HG02970 (cell line): ENCODE measurements at regions not wholly inside any gene's neighbourhood (a gene's known extent, or its start where the extent isn't known, plus 50 kb on each side); places are given as distances from the start of the nearest gene placed in this dataset.

Experiments used
- ATAC-seq: cut with Tn5 transposase; IDR thresholded peaks from one replicate; pipeline ENCODE4 v1.9.1; 2021; ENCODE audit warnings: mild to moderate bottlenecking, moderate library complexity, moderate number of reproducible peaks; ENCODE audit not compliant: unreplicated experiment, low FRiP score

DNA sequence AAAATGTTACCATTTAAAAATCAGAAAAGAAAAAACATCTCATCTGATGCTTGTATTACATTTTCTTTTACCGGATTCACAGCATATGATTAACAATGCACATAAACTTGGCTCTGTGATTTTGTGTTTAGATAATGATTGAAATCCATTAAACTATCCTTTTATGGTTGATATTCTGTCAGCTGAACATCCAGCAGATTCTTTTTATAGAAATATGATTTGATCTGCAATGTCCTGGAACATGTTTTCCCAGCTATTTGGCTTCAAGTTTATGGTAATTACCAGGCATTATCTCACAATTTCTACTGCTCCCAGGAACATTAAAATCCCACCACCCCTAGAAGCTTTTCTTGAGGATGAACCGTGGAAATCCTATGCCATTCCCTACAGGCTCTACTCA, 205.7 kb upstream of the TET2 start:
- no peak for ATAC-seq

GRCh38 chr4:104941661-104942062, 205.0 kb upstream of the TET2 start:
- ATAC-seq, result peak; percentile 61

DNA sequence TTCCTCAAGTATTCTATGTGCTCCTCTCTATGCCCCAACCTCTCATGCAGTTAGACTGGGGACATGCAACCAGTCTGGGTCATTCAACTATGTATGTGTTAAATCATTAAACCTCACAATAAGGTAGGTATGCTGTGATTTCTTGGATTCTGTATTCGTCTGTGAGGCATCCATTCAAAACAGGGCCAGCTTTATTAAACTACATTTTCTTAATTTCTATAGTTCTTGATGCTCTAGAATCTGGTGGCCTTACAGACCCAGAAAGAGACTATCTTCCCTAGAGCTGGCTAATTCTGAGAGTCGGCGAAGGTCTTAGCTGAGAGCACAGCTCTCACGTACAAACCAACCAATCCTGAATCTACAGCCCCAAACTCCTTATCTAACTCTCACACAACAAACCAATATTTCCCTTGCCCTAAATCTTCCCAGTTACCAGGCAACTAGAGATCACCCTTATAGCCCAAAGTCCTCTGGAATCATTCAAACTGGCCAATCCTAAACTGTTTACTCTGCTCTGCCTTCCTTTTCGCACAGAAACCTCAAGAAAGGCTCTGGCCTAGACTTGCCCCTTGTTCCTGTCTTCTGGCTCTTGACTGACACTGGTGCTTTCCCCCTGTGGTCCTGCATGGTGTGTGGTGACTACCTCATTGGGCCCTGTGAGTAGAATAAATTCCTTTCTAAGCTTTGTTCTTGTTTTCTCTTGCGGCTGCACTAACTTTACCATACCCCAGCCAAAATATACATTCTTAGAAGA, 203.5 kb upstream of the TET2 start:
- ATAC-seq, result no peak

DNA sequence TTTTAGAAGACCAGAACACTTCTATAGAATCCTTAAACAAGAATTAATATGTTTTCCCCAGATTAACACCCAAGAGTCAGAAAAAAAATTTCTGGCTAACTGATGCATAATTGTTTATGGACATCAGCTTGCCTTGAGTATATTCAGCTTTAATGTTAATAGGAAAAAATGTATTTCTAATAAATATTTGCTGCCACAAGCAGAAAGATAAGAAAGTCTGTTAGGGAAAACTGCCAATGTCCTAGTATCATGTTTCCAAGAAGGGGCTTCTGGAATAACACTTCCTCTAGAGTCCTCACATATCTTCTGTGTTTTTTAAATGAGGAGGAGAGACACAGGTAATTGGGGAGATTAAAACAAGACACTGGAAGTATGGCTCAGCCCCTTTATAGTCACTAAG, 202.1 kb upstream of the TET2 start:
- no peak for ATAC-seq

DNA sequence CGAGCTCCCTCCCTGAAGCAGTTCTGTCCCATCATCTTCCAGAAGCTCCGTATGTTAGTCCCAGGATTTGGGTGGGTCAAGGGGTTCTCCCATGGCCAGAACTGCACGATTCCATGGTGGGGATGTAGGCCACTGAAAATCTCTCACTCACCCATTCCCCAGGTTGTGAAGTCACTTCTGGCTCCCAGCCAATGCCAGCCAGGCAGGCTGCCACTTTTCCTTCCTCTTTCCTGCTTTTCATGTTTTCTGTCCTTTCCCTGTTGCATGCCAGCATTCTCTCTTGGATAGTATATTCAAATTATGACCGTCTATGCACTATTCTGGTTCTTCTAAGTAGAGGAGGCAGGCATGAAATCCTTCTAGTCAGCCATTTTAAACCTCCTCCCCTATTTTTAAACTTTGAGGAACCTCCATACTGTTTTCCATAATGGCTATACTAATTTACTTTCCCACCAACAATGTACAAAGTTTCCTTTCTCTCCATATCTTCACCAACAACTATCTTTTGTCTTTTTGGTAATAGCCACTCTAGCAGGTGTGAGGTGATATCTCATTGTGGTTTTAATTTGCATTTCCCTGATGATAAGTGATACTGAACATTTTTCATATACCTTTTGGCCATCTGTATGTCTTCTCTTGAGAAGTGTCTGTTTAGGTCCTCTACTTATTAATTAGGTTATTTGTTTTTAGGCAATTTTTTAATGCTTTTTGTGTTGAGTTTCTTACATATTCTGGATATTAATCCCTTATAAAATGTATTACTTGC, 182.1 kb upstream of the TET2 start:
- ATAC-seq, result no peak

DNA sequence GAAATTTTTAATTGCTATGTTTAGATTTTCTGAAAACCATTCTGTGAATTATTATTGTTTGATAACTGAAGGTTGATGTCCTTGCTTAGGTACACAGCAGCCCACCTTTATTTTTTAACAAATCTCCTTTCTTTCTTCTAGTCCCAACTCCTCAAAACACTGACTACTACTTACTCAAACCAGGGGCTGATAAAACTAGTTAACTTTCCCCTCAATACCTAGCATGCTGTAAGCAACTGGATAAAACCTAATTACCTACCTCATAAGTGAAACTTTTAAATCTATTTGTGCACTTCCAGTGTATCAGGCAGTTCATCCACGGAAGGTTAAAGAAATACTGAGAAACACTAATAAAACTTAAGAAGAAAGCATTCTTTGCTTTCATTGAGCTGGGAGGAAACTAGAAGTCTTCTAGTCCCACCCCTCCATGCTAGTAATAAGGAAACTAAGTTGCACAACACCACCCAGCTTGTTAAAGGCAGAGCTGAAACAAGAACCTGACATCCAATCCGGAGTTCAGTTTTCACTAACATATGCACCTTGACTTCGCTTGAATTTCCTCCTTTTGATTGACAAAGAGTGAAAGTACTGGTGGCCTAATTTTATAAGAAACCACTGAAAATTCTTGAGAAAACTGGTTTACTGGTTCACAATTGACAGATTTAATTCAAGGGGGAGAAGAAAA, 180.2 kb upstream of the TET2 start:
- peak; percentile 100 for ATAC-seq

- ATAC-seq, result peak; percentile 8
Observed at GRCh38 chr4:104967034-104967401, 179.7 kb upstream of the TET2 start.

DNA sequence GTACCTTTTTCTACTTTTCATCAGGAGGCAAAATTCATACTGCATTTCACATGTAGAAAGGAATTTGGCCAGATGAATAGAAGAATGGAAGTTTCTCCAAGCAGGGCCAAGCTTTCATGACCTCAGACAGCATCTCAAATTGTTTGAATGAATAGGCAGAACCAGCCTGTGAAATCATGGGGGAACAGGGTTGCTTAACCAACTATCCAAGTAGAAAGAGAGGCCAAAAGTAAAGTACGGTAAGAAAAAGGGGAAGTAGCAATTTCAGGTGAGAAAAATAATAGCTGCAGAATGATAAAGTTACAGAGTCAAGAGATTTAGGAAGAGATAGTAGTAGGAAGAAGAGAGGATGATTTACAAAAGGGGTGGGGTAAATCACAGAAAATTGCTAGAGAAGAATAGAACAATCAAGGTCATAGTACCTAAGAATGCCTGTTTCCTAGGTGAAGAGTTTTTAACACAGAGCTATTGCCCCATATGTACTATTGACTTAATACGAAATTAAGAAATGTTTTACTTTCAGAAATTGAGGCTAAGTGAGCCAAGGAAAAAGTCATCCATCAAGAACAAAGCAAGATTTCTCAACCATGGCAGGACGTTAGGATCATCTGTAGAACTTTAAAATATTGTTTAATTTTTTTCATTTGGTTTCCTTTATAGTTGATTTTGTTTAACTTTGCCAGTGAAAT, 177.1 kb upstream of the TET2 start:
- ATAC-seq, result no peak

- no peak for ATAC-seq
Observed at GRCh38 chr4:104971462-104971861, 175.2 kb upstream of the TET2 start.

DNA sequence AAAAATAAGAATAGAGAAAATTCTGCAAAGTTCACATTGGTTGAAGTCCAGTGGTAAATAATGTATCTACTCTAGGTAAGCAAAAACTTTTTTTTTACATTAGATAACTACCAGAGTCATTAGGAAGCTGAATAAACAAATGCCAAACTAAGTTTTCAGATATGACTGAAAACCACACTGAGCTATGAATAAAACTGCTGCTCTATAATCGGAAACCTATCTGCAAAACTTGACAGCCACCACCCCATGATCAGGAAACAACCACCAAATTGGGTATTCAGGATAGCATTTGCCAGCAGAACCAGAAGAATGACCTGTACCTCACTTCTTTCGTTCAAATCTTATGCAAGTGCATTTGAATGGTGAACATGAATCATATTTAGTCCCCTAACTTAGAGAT, 173.0 kb upstream of the TET2 start:
- ATAC-seq, result no peak

DNA sequence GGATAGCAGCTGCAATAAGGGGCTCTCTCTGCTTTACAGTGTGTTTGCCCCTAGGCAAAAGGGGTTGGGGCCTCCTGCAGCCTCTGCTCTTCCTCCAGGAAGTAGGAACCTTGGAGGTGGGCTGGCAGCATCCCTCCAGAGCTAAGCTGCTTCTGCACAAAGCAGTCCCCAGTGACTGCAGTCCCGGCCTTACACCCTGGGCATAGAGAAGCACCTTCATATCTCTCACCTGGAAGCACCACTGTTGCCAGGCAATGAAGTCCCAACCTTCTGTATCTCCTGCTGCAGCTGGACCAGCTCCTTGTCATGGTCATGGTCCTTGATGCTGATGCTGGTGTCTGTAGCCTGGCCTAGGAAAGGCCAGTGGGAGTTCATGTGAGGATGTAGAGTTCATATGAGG, 171.1 kb upstream of the TET2 start:
- no peak for ATAC-seq

DNA sequence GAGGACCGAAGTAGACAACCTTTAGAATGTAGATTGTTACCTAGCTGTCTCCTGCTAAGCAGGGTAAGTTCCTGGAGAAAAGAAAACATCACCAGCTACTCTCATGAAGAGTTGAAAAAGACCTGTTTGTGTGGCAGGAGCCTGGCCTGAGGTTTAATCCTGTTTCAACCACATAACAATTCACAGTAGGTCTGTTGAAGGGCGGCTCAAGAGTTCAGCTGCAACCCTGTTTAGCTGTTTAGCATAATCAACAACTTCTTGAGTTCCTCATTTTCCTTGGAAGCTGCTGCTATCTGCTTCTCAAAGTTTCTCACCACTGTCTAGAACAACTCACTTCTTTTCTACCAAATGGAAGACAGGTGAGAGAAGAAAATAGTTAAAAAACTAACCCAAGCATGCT, 170.4 kb upstream of the TET2 start:
- ATAC-seq, result no peak

- ATAC-seq, result no peak
Observed at GRCh38 chr4:104979083-104979760, 167.5 kb upstream of the TET2 start.

DNA sequence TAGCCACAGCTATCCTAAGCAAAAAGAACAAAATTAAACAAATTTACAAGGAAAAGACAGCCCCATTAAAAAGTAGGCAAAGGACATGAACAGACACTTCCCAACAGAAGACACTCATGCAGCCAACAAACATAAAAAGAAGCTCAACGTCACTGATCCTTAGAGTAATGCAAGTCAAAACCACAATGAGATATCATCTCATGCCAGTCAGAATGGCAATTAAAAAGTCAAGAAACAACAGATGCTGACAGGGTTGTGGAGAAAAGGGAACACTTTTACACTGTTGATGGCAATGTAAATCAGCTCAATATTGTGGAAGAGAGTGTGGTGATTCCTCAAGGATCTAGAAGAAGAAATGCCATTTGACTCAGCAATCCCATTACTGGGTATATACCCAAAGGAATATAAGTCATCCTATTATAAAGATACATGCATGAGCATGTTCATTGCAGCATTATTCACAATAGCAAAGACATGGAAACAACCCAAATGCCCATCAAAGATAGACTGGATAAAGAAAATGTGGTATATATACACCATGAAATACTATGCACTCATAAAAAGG, 163.0 kb upstream of the TET2 start:
- no peak for ATAC-seq

DNA sequence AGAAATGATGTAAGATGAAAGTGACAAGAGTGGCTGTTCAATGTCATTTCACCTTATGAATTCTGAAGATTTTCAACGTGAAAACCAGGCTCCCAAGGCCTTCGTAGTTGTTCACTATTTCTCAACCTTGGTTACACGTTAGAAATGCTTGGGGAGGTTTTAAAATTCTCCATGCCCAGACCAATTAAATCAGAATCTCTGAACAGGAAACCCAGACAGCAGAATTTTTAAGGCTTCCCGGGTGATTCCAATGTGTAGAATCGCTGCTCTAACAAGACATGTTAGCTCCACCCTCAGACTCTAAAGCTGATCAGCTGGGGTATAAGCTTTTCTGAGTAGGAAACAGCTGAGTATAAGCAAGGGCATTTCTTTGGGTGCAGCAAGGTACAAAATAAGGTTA, 160.4 kb upstream of the TET2 start:
- ATAC-seq, result no peak

GRCh38 chr4:104989371-104989770, 157.3 kb upstream of the TET2 start:
- no peak for ATAC-seq

GRCh38 chr4:105002278-105002677, 144.4 kb upstream of the TET2 start:
- no peak for ATAC-seq

DNA sequence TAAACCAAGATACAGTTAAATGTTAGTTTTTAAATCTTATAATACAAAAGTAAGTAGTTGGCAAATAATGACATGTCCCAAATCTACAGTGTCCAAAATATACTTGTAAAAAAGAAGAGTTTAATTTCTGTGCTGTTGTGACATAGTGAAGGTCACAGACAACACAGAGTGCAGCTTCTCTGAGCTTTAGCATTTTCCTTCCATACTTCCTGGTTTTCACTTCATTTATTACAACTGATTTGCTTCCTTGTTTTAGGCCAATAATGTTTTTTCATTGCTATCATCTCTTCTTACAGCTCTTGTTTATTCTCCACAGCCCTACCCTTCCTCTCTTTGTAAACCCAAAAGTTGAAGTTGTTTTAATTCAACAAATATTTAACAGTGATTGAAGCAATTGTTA, 132.4 kb upstream of the TET2 start:
- ATAC-seq, result no peak

DNA sequence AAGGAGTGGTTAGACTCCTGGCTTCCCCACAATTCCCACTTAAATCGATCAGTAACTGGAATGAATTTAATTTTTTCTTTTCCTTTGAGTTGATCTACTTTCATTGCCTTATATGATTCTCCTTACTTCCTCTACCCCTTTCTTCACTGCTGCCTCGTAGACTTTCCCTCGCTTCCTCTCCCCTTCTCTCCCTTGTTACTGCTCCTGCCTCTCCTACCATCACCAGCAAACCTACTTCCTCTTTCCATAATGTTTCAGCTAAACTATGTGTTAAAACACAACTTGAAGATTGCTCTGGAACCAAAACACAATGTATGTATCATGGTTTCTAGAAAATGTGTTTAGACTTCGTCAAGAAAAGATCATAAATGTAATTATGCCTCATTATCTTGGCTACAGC, 132.0 kb upstream of the TET2 start:
- ATAC-seq, result no peak

GRCh38 chr4:105015750-105016149, 130.9 kb upstream of the TET2 start:
- no peak for ATAC-seq
